Stimulated activated naive CD8-positive, alpha-beta T cell treated with anti-CD3 and anti-CD28 coated beads, Interleukin-15, amount 100 ng/mL, for 72 hours (primary cell): ENCODE measurements at regions not wholly inside any gene's neighbourhood (a gene's known extent, or its start where the extent isn't known, plus 50 kb on each side); places are given as distances from the start of the nearest gene placed in this dataset.

Experiments
- ATAC-seq: fragments of 150-1000 bp; cut with Tn5 transposase; 2 replicates; pipeline ENCODE4 v1.10.0; 2021; ENCODE audit warnings: mild to moderate bottlenecking, moderate library complexity
- DNase-seq, 2 donors: peaks; one replicate each; pipeline ENCODE4 v3.0.0; 2021 to 2022
- H3K27ac Mint-ChIP-seq, 2 donors: one replicate each; pipeline ENCODE4 v1.8.0; 2022; ENCODE audit warnings: mild to moderate bottlenecking in 2 of 2, mixed read lengths in 2 of 2, moderate library complexity in 2 of 2
- H3K27me3 Mint-ChIP-seq: one replicate; pipeline ENCODE4 v1.8.0; 2022; ENCODE audit warnings: mixed read lengths
- H3K4me1 Mint-ChIP-seq: one replicate; pipeline ENCODE4 v1.8.0; 2022; ENCODE audit warnings: mild to moderate bottlenecking, mixed read lengths
- H3K4me3 Mint-ChIP-seq, 2 donors: one replicate each; pipeline ENCODE4 v1.8.0; 2022; ENCODE audit warnings: mild to moderate bottlenecking in 2 of 2, mixed read lengths in 2 of 2, moderate library complexity in 1 of 2
- H3K9me3 Mint-ChIP-seq, 2 donors: one replicate each; pipeline ENCODE4 v1.8.0; 2022; ENCODE audit warnings: mixed read lengths in 2 of 2

DNA sequence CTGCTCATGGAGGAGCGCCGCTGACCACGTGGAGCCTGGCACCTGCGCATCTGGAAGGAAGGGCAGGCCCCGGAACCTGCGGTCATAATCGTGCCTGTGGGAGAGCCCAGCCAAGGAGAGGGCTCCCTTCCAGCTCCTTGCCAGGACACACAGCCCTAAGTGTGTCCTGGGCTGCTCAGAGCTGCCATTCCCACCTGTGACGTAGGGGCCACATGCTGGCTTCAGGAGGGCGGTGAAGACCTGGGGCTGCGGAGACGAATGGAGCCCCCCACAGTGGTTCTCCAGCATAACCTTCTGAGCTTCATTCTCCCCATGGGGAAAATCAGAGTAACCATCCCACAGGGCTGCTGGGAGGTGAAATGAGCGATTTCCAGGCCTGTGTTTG lies 127.6 kb upstream of the CHST15 start:
- DNase-seq = no peak
- H3K4me3 Mint-ChIP-seq = no peak overlapping the region
- H3K4me1 Mint-ChIP-seq = peaks cover 25% of the 10 kb centered on the region
- ATAC-seq = no peak
- H3K27me3 Mint-ChIP-seq = peaks cover 53% of the 10 kb centered on the region
- no peak overlapping the region for H3K27ac Mint-ChIP-seq
- peaks cover 3 to 4% of the 10 kb centered on the region in 2 donors for H3K9me3 Mint-ChIP-seq

DNA sequence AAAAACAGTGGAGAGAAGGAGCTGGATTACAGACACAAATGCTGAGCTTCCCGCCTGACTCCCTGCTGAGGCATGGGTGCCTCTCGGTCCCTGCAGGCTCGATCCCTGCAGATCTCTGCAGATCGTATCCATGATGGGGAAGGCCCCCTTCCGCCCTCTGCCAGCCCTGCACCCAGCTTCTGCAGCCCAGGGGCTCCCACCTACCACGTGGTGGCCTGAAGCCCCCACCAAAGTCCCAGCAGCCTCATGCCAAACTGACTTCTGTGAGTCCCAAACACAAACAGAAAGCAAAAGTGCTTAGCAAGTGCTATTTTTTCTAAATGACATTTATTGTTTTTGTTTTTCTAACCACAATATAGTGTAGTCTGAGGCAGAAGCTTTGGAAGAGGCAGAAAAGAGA lies 127.1 kb upstream of the CHST15 start:
- Mint-ChIP-seq H3K9me3 (no peaks in the 10 kb centered on the region), H3K4me1 (peaks cover 22% of the 10 kb centered on the region), H3K27ac (no peak overlapping the region), H3K4me3 (no peak overlapping the region), H3K27me3 (peaks cover 53% of the 10 kb centered on the region)
- no peak for ATAC-seq
- DNase-seq = no peak

DNA sequence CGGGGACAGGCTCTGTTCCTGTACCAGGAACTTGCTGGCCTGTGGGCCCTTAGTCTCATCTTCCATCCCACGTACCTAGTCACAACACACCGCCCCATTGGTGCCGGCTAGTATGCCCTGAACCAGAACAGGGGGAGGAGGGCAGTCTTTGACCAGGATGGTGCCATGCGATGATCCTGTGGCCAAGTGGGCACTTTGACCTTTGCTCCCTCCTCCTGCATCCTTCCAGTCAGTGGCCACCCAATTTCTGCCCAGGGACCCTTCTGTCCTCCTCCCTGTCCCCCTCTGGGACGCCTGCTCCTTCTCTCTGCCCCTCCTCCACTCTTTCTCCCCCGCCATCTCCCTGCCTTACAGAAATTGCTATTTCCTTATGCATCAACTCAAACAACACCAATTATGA lies 126.3 kb upstream of the CHST15 start:
- H3K27ac Mint-ChIP-seq = no peak overlapping the region

DNA sequence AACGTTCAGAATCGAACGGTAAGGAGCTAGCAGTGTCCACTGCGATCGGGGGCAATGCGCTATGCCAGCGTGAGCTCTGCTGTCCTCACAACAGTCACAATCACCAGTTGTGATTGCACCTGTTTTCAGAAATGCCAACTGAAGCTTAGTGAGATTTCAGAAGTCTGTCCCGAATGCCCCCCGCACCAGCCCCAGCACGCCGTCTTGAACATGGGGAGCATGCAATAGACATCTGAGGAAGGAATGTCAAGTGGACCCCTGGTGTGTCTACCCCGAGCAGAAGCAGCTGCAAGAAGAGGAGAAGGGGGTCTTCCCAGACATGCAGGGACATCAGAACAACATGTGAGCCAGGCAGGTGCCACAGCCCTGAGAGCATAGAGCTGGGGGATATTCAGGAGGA lies 125.7 kb upstream of the CHST15 start:
- Mint-ChIP-seq H3K27ac (no peak overlapping the region), H3K27me3 (peaks cover 53% of the 10 kb centered on the region), H3K4me1 (peaks cover 22% of the 10 kb centered on the region), H3K9me3 (no peaks in the 10 kb centered on the region), H3K4me3 (no peak overlapping the region)
- DNase-seq (no peak), ATAC-seq (no peak)

More for the DNA sequence above, 126.3 kb upstream of the CHST15 start:
- H3K9me3 Mint-ChIP-seq = no peaks in the 10 kb centered on the region
- H3K27me3 Mint-ChIP-seq = peaks cover 53% of the 10 kb centered on the region
- ATAC-seq (no peak), DNase-seq (no peak)
- H3K4me1 Mint-ChIP-seq = peaks cover 22% of the 10 kb centered on the region
- H3K4me3 Mint-ChIP-seq = no peak overlapping the region

DNA sequence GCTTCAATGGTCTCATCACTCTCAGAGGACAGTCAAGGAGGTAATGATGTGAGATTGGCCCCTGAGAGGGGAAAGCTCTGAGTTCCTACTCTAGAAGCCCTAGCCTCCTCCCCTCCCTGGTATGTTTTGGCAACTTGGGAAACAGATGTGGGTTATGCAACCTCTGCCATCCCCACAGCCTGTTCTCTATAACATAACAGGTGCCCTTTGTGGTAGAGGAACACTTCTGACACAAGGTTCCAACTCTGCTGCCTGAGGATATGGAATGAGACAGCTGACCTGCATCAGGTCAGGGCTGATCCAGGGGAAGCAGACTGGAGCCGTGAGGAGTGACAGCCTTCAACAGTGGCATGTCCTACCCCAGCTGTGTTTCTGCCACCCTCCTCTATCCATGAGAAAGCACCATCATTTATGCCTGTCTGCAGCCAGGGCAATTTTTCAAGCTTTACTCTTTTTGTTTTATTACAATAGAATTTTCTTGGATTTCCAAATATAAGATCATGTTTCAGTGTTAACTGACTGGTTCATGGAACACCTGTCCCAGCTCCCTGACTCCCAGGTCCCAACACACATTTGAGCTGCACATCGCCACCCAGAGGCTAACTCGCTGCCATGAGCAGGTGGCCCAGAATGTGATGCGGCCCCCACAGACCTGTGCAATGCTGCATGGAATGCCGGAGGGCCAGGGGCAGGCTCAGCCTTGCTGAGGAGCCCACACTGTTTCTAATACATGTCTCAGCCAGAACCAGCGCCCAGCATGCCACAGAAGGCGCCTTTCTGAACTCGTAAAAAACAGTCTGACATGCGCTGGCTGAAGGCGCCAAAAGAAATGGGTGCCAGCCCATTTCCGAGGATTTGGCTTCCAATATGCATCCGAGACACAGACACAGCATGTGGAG lies 124.8 kb upstream of the CHST15 start:
- ATAC-seq = no peak
- no peak for DNase-seq
- H3K4me1 Mint-ChIP-seq = peaks cover 22% of the 10 kb centered on the region
- H3K9me3 Mint-ChIP-seq = no peaks in the 10 kb centered on the region
- H3K4me3 Mint-ChIP-seq = no peak overlapping the region
- H3K27me3 Mint-ChIP-seq = peaks cover 47% of the 10 kb centered on the region
- H3K27ac Mint-ChIP-seq = no peak overlapping the region

DNA sequence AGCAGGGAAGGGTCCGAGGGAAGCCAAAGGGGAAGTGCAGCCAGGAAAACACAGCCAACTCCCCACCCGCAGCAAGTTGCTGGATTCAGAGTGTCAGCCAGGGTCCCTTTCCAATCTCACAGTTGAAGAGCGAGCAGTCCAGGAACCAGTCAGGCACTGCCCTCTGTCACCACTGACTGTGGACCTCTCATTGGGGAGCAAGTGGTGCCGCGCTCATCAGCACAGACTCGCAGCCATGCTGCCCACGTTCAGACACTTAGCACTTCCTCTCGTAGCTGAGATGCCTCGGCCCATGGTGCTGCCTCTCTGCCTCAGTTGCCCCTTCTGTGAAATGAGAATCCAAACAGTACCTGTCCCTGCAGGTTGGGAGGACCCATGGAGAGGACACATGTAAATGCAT lies 123.6 kb upstream of the CHST15 start:
- ATAC-seq = no peak
- H3K4me3 Mint-ChIP-seq = no peak overlapping the region
- peaks cover 37% of the 10 kb centered on the region for H3K27me3 Mint-ChIP-seq
- no peak for DNase-seq
- no peaks in the 10 kb centered on the region for H3K9me3 Mint-ChIP-seq
- H3K4me1 Mint-ChIP-seq = peaks cover 18% of the 10 kb centered on the region
- H3K27ac Mint-ChIP-seq = no peak overlapping the region

DNA sequence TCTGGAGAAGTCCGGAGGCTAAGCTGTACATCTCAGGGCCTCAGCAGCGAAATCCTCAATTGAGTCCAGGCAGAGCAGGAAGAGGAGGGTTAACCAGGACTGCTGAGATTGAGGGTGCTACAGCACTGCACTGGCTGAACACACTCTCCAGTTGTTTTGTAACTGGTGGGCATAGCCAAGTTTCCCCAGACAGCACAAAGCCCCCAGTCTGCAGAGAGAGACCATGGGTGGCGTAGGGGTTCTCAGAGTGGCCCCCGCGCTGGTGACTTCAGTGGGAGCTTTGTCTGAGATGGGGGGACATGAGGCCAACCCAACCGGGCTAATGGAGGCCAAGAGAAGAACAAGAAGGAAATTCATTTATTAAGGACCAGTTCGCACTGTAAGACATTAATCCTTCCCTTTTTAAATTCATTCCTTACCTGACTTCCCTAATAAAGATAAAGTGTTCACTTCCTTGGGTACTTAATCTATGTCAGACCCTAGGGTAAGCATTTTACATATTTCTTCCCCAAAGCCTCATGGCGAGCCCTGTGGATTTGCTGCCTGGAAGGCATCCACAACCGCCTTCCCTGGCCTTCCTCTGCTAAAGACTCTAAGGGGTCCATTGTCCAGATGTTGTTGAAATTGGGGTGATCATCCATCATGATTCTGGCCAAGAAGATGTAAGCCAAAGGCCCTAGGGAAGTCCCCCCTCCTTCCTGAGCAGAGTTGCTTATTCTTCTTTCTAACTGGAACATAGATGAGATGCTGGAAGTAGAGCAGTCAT lies 121.4 kb upstream of the CHST15 start:
- peaks cover 19% of the 10 kb centered on the region for H3K27me3 Mint-ChIP-seq
- H3K9me3 Mint-ChIP-seq = peaks cover 0 to 6% of the 10 kb centered on the region in 2 donors
- no peaks in the 10 kb centered on the region for H3K4me1 Mint-ChIP-seq
- peak overlapping the region in 1 of 2 donors; percentile 44 for H3K27ac Mint-ChIP-seq
- ATAC-seq (no peak), DNase-seq (no peak)
- no peak overlapping the region for H3K4me3 Mint-ChIP-seq

DNA sequence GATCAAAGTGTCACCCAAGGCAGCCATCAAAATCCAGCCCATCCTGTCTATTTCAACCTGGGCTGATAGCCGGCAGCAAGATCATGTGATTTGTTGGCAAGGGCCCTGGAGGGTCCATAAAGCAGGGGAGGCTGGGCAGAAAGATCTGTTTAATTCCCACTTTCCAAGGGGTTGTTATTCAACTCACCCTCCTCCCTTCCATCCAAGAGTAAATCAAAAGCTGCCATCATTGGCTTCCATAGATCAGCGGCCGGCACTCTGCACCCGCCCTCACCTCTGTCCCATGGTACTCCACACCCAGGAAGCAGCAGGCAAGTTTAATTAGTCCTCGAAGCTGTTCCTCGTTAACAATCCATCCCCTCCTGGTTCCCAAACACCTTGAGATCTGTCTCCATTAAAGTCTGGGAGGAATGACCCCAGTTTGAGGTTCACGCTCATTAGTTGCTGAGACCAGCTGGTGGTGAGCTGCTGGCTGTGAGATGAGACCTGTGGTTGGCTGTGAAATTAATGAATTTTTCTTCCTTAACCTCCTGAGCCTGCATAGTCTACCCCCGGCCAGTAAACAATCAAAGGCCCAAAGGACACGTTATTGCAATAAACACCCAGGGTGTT lies 120.6 kb upstream of the CHST15 start:
- H3K4me1 Mint-ChIP-seq = no peaks in the 10 kb centered on the region
- no peak overlapping the region for H3K4me3 Mint-ChIP-seq
- H3K27me3 Mint-ChIP-seq = peaks cover 16% of the 10 kb centered on the region
- H3K27ac Mint-ChIP-seq = no peak overlapping the region
- DNase-seq (no peak), ATAC-seq (no peak)
- peaks cover 0 to 6% of the 10 kb centered on the region in 2 donors for H3K9me3 Mint-ChIP-seq

DNA sequence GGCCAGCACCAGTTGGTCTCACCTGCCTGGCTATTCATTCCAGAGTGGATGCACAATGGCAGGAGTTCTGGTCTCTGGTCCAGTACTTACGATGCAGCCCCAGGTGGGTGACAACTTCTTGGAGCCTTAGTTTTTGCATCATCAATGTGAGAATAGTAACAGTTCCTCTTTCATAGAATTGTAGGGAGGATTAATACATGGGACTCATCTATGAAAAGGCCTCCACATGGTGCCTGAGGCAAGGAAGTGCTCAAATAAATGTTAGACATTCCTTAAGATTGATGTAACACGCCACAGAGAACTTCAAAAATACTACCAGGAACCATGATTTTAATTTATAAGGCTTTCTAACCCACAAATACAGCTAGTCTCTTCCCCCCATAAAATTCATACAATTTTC lies 120.1 kb upstream of the CHST15 start:
- Mint-ChIP-seq H3K4me1 (no peaks in the 10 kb centered on the region), H3K9me3 (peaks cover 0 to 6% of the 10 kb centered on the region in 2 donors), H3K27ac (no peak overlapping the region), H3K4me3 (no peak overlapping the region), H3K27me3 (peaks cover 16% of the 10 kb centered on the region)
- DNase-seq (no peak), ATAC-seq (no peak)

DNA sequence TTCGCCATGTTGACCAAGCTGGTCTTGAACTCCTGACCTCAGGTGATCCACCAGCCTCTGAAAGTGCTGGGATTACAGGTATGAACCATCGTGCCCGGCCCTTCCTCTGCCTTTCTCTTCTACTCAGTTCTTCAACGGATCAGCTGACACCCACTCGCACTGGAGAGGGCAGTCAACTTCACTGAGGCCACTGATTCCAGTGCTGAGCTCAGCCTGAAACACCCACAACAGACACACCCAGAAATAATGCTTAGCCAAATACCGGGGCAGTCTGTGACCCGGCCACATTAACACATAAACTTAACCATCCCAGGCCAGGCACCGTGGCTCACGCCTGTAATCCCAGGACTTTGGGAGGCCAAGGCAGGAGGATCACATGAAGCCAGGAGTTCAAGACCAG lies 119.3 kb upstream of the CHST15 start:
- H3K9me3 Mint-ChIP-seq = peaks cover 0 to 6% of the 10 kb centered on the region in 2 donors
- no peaks in the 10 kb centered on the region for H3K4me1 Mint-ChIP-seq
- H3K27me3 Mint-ChIP-seq = peaks cover 15% of the 10 kb centered on the region
- H3K4me3 Mint-ChIP-seq = no peak overlapping the region
- no peak for ATAC-seq
- no peak for DNase-seq
- H3K27ac Mint-ChIP-seq = no peak overlapping the region

DNA sequence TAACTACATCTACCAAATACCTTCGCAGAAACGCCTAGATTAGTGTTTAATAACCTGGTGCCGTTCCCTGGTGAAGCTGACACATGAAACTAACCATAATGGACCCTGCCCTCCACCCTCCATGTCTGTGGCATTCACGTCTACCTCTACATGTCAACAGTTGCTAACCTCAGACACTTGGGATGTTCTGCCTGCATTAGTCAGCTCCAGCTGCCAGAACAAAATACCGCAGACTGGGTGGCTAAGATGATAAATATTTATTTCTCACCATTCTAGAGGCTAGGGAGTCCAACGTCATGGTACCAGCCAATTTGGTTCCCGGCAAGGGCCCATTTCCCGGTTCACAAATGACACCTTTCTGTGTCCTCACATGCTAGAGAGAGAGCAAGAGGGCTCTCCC lies 118.5 kb upstream of the CHST15 start:
- H3K4me3 Mint-ChIP-seq = no peak overlapping the region

DNA sequence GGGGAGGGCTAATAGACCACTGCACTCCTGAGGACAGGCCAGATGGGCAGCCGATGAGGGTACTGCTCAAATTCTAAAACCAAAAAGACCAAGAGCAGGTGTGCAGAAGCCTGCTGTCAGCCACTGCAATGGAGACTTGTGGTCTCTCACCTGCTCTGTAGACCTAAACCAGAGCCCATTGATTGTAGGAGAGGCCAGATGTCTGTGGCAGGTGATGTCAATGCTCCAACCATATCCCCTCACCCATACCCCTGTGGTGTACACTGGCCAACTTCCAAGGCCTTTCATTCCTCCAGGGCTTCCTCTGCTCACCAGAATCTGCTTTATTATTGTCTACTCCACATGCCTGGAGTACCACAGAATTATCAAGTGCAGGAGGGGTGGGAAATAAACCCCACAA lies 116.9 kb upstream of the CHST15 start:
- no peak for ATAC-seq

More for the DNA sequence above, 118.5 kb upstream of the CHST15 start:
- Mint-ChIP-seq H3K4me1 (no peaks in the 10 kb centered on the region), H3K27me3 (peaks cover 7% of the 10 kb centered on the region), H3K27ac (no peak overlapping the region), H3K9me3 (peaks cover 0 to 6% of the 10 kb centered on the region in 2 donors)
- DNase-seq (no peak), ATAC-seq (no peak)

DNA sequence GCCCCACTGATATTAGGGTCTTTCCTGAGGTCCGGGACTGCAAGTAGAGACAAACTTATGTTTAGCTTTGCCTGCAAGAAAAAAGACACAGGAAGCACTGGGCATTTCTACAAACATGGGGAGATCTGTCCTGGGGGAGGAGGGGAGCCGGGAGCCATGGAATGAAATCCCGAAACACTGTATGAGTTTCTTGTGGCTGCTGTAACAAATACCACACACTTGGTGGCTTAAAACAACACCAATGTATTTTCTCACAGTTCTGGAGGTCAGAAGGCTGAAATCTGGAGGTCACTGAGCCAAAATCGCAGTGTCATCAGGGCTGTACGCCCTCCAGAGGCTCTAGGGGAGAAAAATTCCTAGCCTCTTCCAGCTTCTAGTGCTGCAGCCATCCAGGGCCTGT lies 114.0 kb upstream of the CHST15 start:
- Mint-ChIP-seq H3K9me3 (peaks cover 0 to 6% of the 10 kb centered on the region in 2 donors), H3K4me3 (no peak overlapping the region), H3K27me3 (no peaks in the 10 kb centered on the region), H3K4me1 (no peaks in the 10 kb centered on the region), H3K27ac (no peak overlapping the region)
- ATAC-seq = no peak
- no peak for DNase-seq

More for the DNA sequence above, 116.9 kb upstream of the CHST15 start:
- H3K27me3 Mint-ChIP-seq = no peaks in the 10 kb centered on the region
- H3K4me3 Mint-ChIP-seq = no peak overlapping the region
- H3K9me3 Mint-ChIP-seq = peaks cover 0 to 6% of the 10 kb centered on the region in 2 donors
- no peaks in the 10 kb centered on the region for H3K4me1 Mint-ChIP-seq
- no peak for DNase-seq
- H3K27ac Mint-ChIP-seq = no peak overlapping the region

DNA sequence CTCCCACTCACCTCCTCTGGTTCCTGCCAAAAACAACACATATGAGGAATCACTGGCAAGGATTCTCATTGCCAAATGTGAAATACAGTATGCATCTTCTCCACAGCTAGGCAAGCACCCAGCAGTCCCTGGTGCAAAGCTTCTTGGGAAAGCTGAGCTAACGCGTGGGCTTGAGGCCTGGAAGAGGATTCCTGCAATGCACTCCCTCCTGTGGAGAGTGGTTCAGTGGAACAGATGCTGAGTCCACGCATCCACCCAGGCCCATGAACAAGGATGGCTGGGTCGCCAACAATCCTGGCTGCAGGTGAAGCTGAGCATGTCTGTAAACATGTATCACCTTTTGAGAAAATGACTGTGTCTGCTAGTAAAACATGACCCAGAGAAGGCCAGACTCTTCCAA lies 113.2 kb upstream of the CHST15 start:
- DNase-seq = no peak

DNA sequence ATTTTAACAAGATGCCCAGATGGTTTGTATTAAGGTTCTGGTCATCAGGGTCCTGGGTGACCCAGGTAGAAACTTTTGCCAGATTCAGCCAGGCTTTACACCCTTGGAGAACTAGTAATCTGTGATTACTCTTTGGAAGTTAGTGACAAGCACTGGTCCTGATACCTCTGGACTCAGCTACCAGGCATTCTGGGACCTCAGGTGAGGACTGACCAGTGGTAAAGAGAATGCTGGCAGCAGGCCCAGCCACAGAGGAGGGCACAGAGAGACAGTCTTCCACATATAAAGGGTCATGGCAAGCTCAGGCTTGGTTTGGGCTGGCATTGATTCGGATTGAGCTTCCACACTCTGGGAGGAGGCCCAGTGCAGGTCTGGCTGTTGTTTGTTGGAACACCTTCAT lies 112.0 kb upstream of the CHST15 start:
- no peak overlapping the region for H3K4me3 Mint-ChIP-seq
- no peaks in the 10 kb centered on the region for H3K4me1 Mint-ChIP-seq
- no peak for DNase-seq
- H3K27me3 Mint-ChIP-seq = peaks cover 3% of the 10 kb centered on the region
- H3K9me3 Mint-ChIP-seq = no peaks in the 10 kb centered on the region
- ATAC-seq = no peak
- H3K27ac Mint-ChIP-seq = no peak overlapping the region

More for the DNA sequence above, 113.2 kb upstream of the CHST15 start:
- H3K27me3 Mint-ChIP-seq = no peaks in the 10 kb centered on the region
- peaks cover 0 to 6% of the 10 kb centered on the region in 2 donors for H3K9me3 Mint-ChIP-seq
- no peak overlapping the region for H3K27ac Mint-ChIP-seq
- H3K4me3 Mint-ChIP-seq = no peak overlapping the region
- no peak for ATAC-seq
- no peaks in the 10 kb centered on the region for H3K4me1 Mint-ChIP-seq

DNA sequence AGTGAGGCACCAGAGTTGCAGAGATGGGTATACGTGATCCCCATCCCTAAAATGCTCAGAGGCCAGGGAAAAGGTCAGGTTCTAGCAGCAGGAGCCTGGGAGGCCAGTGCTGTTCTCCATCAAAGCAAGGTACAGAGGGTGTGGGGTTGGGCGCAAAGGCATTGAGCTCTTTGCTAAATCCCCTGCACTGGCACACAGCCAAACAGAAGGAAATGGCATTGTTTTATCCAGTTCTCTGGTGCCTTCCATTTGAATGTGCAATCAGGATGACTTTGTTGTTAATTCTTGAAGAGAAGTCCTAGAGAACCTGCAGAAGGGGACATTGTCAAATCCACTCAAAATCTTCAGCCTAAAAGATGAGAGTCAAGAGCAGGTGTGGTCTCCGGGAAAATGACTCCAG lies 111.3 kb upstream of the CHST15 start:
- DNase-seq (no peak), ATAC-seq (no peak)
- H3K4me3 Mint-ChIP-seq = no peak overlapping the region
- peaks cover 8% of the 10 kb centered on the region for H3K27me3 Mint-ChIP-seq
- no peaks in the 10 kb centered on the region for H3K4me1 Mint-ChIP-seq
- H3K9me3 Mint-ChIP-seq = no peaks in the 10 kb centered on the region
- no peak overlapping the region for H3K27ac Mint-ChIP-seq
